PC-9 (cell line): ENCODE measurements at regions not wholly inside any gene's neighbourhood (a gene's known extent, or its start where the extent isn't known, plus 50 kb on each side); places are given as distances from the start of the nearest gene placed in this dataset.

Experiments
- EZH2 ChIP-seq: fragments of 200-600 bp; sonication (generic); IDR thresholded peaks from 2 replicates; pipeline ENCODE4 v1.8.0; 2017; ENCODE audit warnings: antibody characterized with exemption, low read depth
- TF ChIP-seq, protein P1 (sequence below): fragments of 200-600 bp; sonication (generic); conservative IDR thresholded peaks from 2 replicates; pipeline ENCODE4 v1.6.1; 2017; ENCODE audit warnings: mixed run types, antibody characterized with exemption, mild to moderate bottlenecking, moderate library complexity

DNA sequence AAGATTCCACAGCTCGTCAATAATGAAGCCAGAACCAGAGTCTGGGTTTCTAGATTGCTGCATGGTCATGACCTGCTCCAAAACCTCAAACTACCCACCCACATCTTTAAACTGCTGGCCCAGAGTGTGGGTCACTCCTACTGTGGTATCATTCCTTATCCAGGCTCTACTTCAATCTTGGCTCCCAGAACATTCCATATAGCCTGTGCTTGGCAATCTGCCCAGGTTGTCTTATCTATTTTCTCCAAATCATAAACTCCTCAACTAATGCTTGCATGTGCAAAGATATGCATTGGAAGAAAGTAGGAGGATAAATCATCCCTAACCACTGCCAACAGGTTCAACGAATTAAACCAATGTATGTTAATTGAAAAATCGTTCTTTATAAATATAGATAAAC, 169.7 kb downstream of the ANXA2 start:
- TF ChIP-seq, protein P1, sequence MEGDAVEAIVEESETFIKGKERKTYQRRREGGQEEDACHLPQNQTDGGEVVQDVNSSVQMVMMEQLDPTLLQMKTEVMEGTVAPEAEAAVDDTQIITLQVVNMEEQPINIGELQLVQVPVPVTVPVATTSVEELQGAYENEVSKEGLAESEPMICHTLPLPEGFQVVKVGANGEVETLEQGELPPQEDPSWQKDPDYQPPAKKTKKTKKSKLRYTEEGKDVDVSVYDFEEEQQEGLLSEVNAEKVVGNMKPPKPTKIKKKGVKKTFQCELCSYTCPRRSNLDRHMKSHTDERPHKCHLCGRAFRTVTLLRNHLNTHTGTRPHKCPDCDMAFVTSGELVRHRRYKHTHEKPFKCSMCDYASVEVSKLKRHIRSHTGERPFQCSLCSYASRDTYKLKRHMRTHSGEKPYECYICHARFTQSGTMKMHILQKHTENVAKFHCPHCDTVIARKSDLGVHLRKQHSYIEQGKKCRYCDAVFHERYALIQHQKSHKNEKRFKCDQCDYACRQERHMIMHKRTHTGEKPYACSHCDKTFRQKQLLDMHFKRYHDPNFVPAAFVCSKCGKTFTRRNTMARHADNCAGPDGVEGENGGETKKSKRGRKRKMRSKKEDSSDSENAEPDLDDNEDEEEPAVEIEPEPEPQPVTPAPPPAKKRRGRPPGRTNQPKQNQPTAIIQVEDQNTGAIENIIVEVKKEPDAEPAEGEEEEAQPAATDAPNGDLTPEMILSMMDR = no peak
- no peak for TF ChIP-seq EZH2
